DMS153 (cell line): ENCODE measurements at regions not wholly inside any gene's neighbourhood (a gene's known extent, or its start where the extent isn't known, plus 50 kb on each side); places are given as distances from the start of the nearest gene placed in this dataset.

Source experiments
- DNase-seq: peaks from one replicate; lab custom pipeline; 2025; lab: John Stamatoyannopoulos, UW

GRCh38 chr13:74406420-74406819 is 272.2 kb upstream of the KLF12 start:
- no peak for DNase-seq

GRCh38 chr13:74398599-74398998 is 264.4 kb upstream of the KLF12 start:
- no peak for DNase-seq

- DNase-seq: no peak
Observed at GRCh38 chr13:74389056-74389455, 254.9 kb upstream of the KLF12 start.

GRCh38 chr13:74388626-74389025 is 254.4 kb upstream of the KLF12 start:
- DNase-seq: no peak

GRCh38 chr13:74372511-74372910 is 238.3 kb upstream of the KLF12 start:
- no peak for DNase-seq

GRCh38 chr13:74367193-74367592 is 233.0 kb upstream of the KLF12 start:
- DNase-seq: no peak

GRCh38 chr13:74361274-74361673 is 227.1 kb upstream of the KLF12 start:
- DNase-seq: no peak

- DNase-seq: no peak
Observed at GRCh38 chr13:74346960-74347359, 212.8 kb upstream of the KLF12 start.

GRCh38 chr13:74338341-74338740 is 204.1 kb upstream of the KLF12 start:
- no peak for DNase-seq

GRCh38 chr13:74336546-74336945 is 202.3 kb upstream of the KLF12 start:
- no peak for DNase-seq

GRCh38 chr13:74335370-74335769 is 201.2 kb upstream of the KLF12 start:
- DNase-seq: no peak

- DNase-seq: no peak
Observed at GRCh38 chr13:74329962-74330361, 195.8 kb upstream of the KLF12 start.

GRCh38 chr13:74325106-74325505 is 190.9 kb upstream of the KLF12 start:
- DNase-seq: peak; percentile 88

- DNase-seq: no peak
Observed at GRCh38 chr13:74324338-74324737, 190.1 kb upstream of the KLF12 start.

- no peak for DNase-seq
Observed at GRCh38 chr13:74322562-74322961, 188.4 kb upstream of the KLF12 start.

GRCh38 chr13:74320282-74320681 is 186.1 kb upstream of the KLF12 start:
- DNase-seq: no peak

GRCh38 chr13:74316547-74316946 is 182.3 kb upstream of the KLF12 start:
- no peak for DNase-seq

GRCh38 chr13:74306496-74306895 is 172.3 kb upstream of the KLF12 start:
- peak; percentile 67 for DNase-seq

GRCh38 chr13:74305876-74306275 is 171.7 kb upstream of the KLF12 start:
- DNase-seq: no peak

- DNase-seq: no peak
Observed at GRCh38 chr13:74301258-74301935, 167.2 kb upstream of the KLF12 start.

GRCh38 chr13:74300162-74300561 is 166.0 kb upstream of the KLF12 start:
- no peak for DNase-seq

GRCh38 chr13:74299721-74300120 is 165.5 kb upstream of the KLF12 start:
- no peak for DNase-seq

GRCh38 chr13:74298923-74299322 is 164.7 kb upstream of the KLF12 start:
- DNase-seq: no peak
